Activated naive CD4-positive, alpha-beta T cell treated with anti-CD3 and anti-CD28 coated beads for 36 hours (primary cell): ENCODE measurements at regions not wholly inside any gene's neighbourhood (a gene's known extent, or its start where the extent isn't known, plus 50 kb on each side); places are given as distances from the start of the nearest gene placed in this dataset.

Experiments
- CTCF ChIA-PET: fragments of 350-600 bp; sonication (Branson Sonifier 250); formaldehyde crosslinking; loops from one replicate; lab custom pipeline; 2021; ENCODE audit warnings: antibody characterized with exemption; lab: Charles Lee
- DNase-seq: peaks from one replicate; pipeline ENCODE4 v3.0.0-alpha.2; 2020
- H3K27ac Mint-ChIP-seq: one replicate; pipeline ENCODE4 v1.8.0; 2021; ENCODE audit warnings: mild to moderate bottlenecking, mixed read lengths
- H3K27me3 Mint-ChIP-seq: one replicate; pipeline ENCODE4 v1.8.0; 2021; ENCODE audit warnings: low read depth, mixed read lengths
- H3K36me3 Mint-ChIP-seq: one replicate; pipeline ENCODE4 v1.8.0; 2021; ENCODE audit warnings: low read depth, mixed read lengths
- H3K4me1 Mint-ChIP-seq: one replicate; pipeline ENCODE4 v1.8.0; 2021; ENCODE audit warnings: low read depth, mixed read lengths
- H3K4me3 Mint-ChIP-seq: one replicate; pipeline ENCODE4 v1.8.0; 2021; ENCODE audit warnings: mild to moderate bottlenecking, moderate library complexity, mixed read lengths
- H3K9me3 Mint-ChIP-seq: one replicate; pipeline ENCODE4 v1.8.0; 2021; ENCODE audit warnings: mixed read lengths
- intact Hi-C: fragments of 100-400 bp; cut with micrococcal nuclease; formaldehyde crosslinking; loops from one replicate; pipeline ENCODE4 v1.15.1; 2023

GRCh38 chr2:57965961-57966360 lies 80.6 kb upstream of the VRK2 start:
- CTCF ChIA-PET: no interaction called here
- H3K27ac Mint-ChIP-seq: no peak overlapping the region
- H3K9me3 Mint-ChIP-seq: no peaks in the 10 kb centered on the region
- H3K36me3 Mint-ChIP-seq: no peaks in the 10 kb centered on the region
- no peak for DNase-seq
- no peak overlapping the region for H3K4me3 Mint-ChIP-seq
- H3K4me1 Mint-ChIP-seq: no peaks in the 10 kb centered on the region
- no peaks in the 10 kb centered on the region for H3K27me3 Mint-ChIP-seq
- intact Hi-C loops: no loop called here

- intact Hi-C loops: no loop called here
- CTCF ChIA-PET: no interaction called here
These were observed 72.9 kb upstream of the VRK2 start for GRCh38 chr2:57973621-57974186.

GRCh38 chr2:57979158-57979557 lies 67.4 kb upstream of the VRK2 start:
- Mint-ChIP-seq H3K27ac (no peak overlapping the region), H3K4me3 (no peak overlapping the region), H3K4me1 (no peaks in the 10 kb centered on the region), H3K9me3 (no peaks in the 10 kb centered on the region), H3K27me3 (peaks cover 2% of the 10 kb centered on the region), H3K36me3 (peaks cover 1% of the 10 kb centered on the region)
- intact Hi-C loops: no loop called here
- DNase-seq: no peak
- CTCF ChIA-PET: no interaction called here

More at GRCh38 chr2:57973621-57974186, 72.9 kb upstream of the VRK2 start:
- no peaks in the 10 kb centered on the region for H3K27me3 Mint-ChIP-seq
- H3K27ac Mint-ChIP-seq: no peak overlapping the region
- DNase-seq: no peak
- no peak overlapping the region for H3K4me3 Mint-ChIP-seq
- H3K4me1 Mint-ChIP-seq: no peaks in the 10 kb centered on the region
- no peaks in the 10 kb centered on the region for H3K9me3 Mint-ChIP-seq
- no peaks in the 10 kb centered on the region for H3K36me3 Mint-ChIP-seq

GRCh38 chr2:57981083-57981768 lies 65.4 kb upstream of the VRK2 start:
- CTCF ChIA-PET: no interaction called here
- intact Hi-C loops: no loop called here
- Mint-ChIP-seq H3K36me3 (peaks cover 1% of the 10 kb centered on the region), H3K27ac (no peak overlapping the region), H3K4me1 (no peaks in the 10 kb centered on the region), H3K27me3 (peaks cover 2% of the 10 kb centered on the region), H3K9me3 (no peaks in the 10 kb centered on the region), H3K4me3 (no peak overlapping the region)
- no peak for DNase-seq

- no peaks in the 10 kb centered on the region for H3K36me3 Mint-ChIP-seq
- no peak for DNase-seq
- CTCF ChIA-PET: no interaction called here
- intact Hi-C loops: no loop called here
- H3K9me3 Mint-ChIP-seq: no peaks in the 10 kb centered on the region
- no peak overlapping the region for H3K4me3 Mint-ChIP-seq
- no peak overlapping the region for H3K27ac Mint-ChIP-seq
- no peaks in the 10 kb centered on the region for H3K4me1 Mint-ChIP-seq
- no peaks in the 10 kb centered on the region for H3K27me3 Mint-ChIP-seq
These were observed 58.6 kb upstream of the VRK2 start for GRCh38 chr2:57987835-57988573.

- intact Hi-C loops: no loop called here
- H3K4me3 Mint-ChIP-seq: no peak overlapping the region
- no peaks in the 10 kb centered on the region for H3K9me3 Mint-ChIP-seq
- no peak for DNase-seq
- no peak overlapping the region for H3K27ac Mint-ChIP-seq
- H3K4me1 Mint-ChIP-seq: no peaks in the 10 kb centered on the region
- H3K27me3 Mint-ChIP-seq: no peaks in the 10 kb centered on the region
- CTCF ChIA-PET: no interaction called here
- no peaks in the 10 kb centered on the region for H3K36me3 Mint-ChIP-seq
These were observed 56.4 kb upstream of the VRK2 start for GRCh38 chr2:57990118-57990725.
